IPS-15b (cell line): ENCODE measurements at regions not wholly inside any gene's neighbourhood (a gene's known extent, or its start where the extent isn't known, plus 50 kb on each side); places are given as distances from the start of the nearest gene placed in this dataset.

ENCODE experiments used
- H3K27me3 ChIP-seq: one replicate; pipeline ENCODE4 v1.6.1; 2013; ENCODE audit warnings: low read length; ENCODE audit not compliant: control insufficient read depth, insufficient read depth
- H3K36me3 ChIP-seq: one replicate; pipeline ENCODE4 v1.6.1; 2013; ENCODE audit warnings: low read length; ENCODE audit not compliant: control insufficient read depth, insufficient read depth
- H3K4me1 ChIP-seq: one replicate; pipeline ENCODE4 v1.6.1; 2013; ENCODE audit warnings: mild to moderate bottlenecking, low read length; ENCODE audit not compliant: control insufficient read depth, insufficient read depth
- H3K4me3 ChIP-seq: one replicate; pipeline ENCODE4 v1.5.1; 2013; ENCODE audit warnings: low read depth, low read length
- H3K9ac ChIP-seq: one replicate; pipeline ENCODE4 v1.6.1; 2013; ENCODE audit warnings: low read depth, mild to moderate bottlenecking, low read length
- H3K9me3 ChIP-seq: one replicate; pipeline ENCODE4 v1.6.1; 2013; ENCODE audit warnings: mild to moderate bottlenecking, low read length; ENCODE audit not compliant: control insufficient read depth, insufficient read depth

- no peaks in the 10 kb centered on the region for H3K27me3 ChIP-seq
- H3K9ac ChIP-seq, result no peak overlapping the region
- H3K4me1 ChIP-seq, result no peaks in the 10 kb centered on the region
- H3K36me3 ChIP-seq, result no peaks in the 10 kb centered on the region
- no peak overlapping the region for H3K4me3 ChIP-seq
- no peaks in the 10 kb centered on the region for H3K9me3 ChIP-seq
Observed at GRCh38 chr1:95806171-95806570, 572.2 kb downstream of the RWDD3 start.

DNA sequence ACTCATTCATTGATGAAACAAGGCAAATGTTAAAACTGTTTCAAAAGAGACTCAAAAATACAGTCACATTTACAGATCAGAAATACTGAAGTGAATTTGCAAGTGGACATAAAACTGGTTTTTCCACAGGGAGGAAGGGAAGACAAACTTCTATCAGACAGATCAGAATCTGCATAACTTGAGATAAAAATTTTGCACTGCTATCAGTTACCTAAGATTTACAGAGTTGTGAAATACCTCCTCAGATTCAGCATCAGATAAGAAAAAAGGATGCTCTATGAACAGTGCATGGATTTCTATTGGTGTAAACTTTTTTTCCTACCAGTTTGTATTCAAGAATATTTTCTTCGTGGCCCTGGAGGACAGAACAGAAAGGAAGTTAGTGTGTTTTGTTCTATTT, 575.4 kb downstream of the RWDD3 start:
- H3K4me1 ChIP-seq, result no peaks in the 10 kb centered on the region
- no peaks in the 10 kb centered on the region for H3K9me3 ChIP-seq
- no peak overlapping the region for H3K9ac ChIP-seq
- H3K27me3 ChIP-seq, result no peaks in the 10 kb centered on the region
- H3K36me3 ChIP-seq, result no peaks in the 10 kb centered on the region
- no peak overlapping the region for H3K4me3 ChIP-seq

- Histone ChIP-seq H3K9me3 (no peaks in the 10 kb centered on the region), H3K27me3 (no peaks in the 10 kb centered on the region), H3K4me1 (no peaks in the 10 kb centered on the region), H3K9ac (no peak overlapping the region), H3K4me3 (no peak overlapping the region), H3K36me3 (no peaks in the 10 kb centered on the region)
Observed at GRCh38 chr1:95815511-95815910, 581.5 kb downstream of the RWDD3 start.

- no peak overlapping the region for H3K9ac ChIP-seq
- no peaks in the 10 kb centered on the region for H3K9me3 ChIP-seq
- H3K4me1 ChIP-seq, result no peaks in the 10 kb centered on the region
- no peaks in the 10 kb centered on the region for H3K36me3 ChIP-seq
- H3K27me3 ChIP-seq, result no peaks in the 10 kb centered on the region
- H3K4me3 ChIP-seq, result no peak overlapping the region
Observed at GRCh38 chr1:95829556-95829955, 595.5 kb downstream of the RWDD3 start.

- Histone ChIP-seq H3K9ac (no peak overlapping the region), H3K4me3 (no peak overlapping the region), H3K36me3 (no peaks in the 10 kb centered on the region), H3K27me3 (no peaks in the 10 kb centered on the region), H3K9me3 (no peaks in the 10 kb centered on the region), H3K4me1 (no peaks in the 10 kb centered on the region)
Observed at GRCh38 chr1:95832370-95832769, 598.4 kb downstream of the RWDD3 start.

- H3K27me3 ChIP-seq, result no peaks in the 10 kb centered on the region
- H3K9me3 ChIP-seq, result no peaks in the 10 kb centered on the region
- H3K9ac ChIP-seq, result no peak overlapping the region
- no peak overlapping the region for H3K4me3 ChIP-seq
- no peaks in the 10 kb centered on the region for H3K36me3 ChIP-seq
- H3K4me1 ChIP-seq, result no peaks in the 10 kb centered on the region
Observed at GRCh38 chr1:95849439-95849838, 615.4 kb downstream of the RWDD3 start.

- H3K9ac ChIP-seq, result no peak overlapping the region
- no peak overlapping the region for H3K4me3 ChIP-seq
- H3K4me1 ChIP-seq, result no peaks in the 10 kb centered on the region
- no peaks in the 10 kb centered on the region for H3K27me3 ChIP-seq
- H3K9me3 ChIP-seq, result no peaks in the 10 kb centered on the region
- H3K36me3 ChIP-seq, result no peaks in the 10 kb centered on the region
Observed at GRCh38 chr1:95850165-95850649, 616.2 kb downstream of the RWDD3 start.

- Histone ChIP-seq H3K4me1 (no peaks in the 10 kb centered on the region), H3K4me3 (no peak overlapping the region), H3K9me3 (no peaks in the 10 kb centered on the region), H3K36me3 (no peaks in the 10 kb centered on the region), H3K27me3 (no peaks in the 10 kb centered on the region), H3K9ac (no peak overlapping the region)
Observed at GRCh38 chr1:95850763-95851162, 616.8 kb downstream of the RWDD3 start.

DNA sequence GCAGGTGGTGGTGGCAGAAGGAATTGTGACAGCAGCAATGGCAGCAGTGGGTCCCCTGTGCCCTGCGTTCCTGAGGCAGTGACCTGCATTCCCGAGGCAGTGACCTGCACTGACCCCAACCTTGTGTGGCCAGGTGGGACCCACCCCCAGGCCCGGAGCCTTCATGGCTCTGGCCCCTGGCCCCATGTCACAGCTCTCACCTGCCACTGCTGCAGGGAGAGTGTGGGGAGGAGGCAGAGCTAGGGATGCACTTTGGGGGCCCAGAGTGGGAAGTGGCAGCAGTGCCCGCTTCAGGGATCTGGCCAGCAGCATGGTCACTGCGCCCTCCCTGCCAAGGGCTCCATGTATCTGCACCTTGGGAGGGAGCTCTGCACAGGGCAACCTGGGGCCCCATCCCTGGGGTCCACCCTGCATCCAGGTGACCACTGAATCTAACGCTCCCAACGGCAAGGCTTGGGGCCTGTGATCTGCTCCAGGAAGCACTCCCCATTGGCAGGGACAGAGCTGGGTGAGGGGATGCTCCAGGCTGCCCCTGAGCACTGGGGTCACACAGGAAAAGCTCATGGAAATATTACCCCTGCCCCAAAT, 618.6 kb downstream of the RWDD3 start:
- Histone ChIP-seq H3K9ac (no peak overlapping the region), H3K4me1 (no peaks in the 10 kb centered on the region), H3K27me3 (no peaks in the 10 kb centered on the region), H3K9me3 (no peaks in the 10 kb centered on the region), H3K4me3 (no peak overlapping the region), H3K36me3 (no peaks in the 10 kb centered on the region)

- Histone ChIP-seq H3K4me1 (no peaks in the 10 kb centered on the region), H3K9ac (no peak overlapping the region), H3K9me3 (no peaks in the 10 kb centered on the region), H3K27me3 (no peaks in the 10 kb centered on the region), H3K36me3 (no peaks in the 10 kb centered on the region), H3K4me3 (no peak overlapping the region)
Observed at GRCh38 chr1:95854457-95854856, 620.4 kb downstream of the RWDD3 start.

GRCh38 chr1:95863086-95863485, 629.1 kb downstream of the RWDD3 start:
- Histone ChIP-seq H3K4me3 (no peak overlapping the region), H3K9ac (no peak overlapping the region), H3K36me3 (no peaks in the 10 kb centered on the region), H3K27me3 (no peaks in the 10 kb centered on the region), H3K9me3 (no peaks in the 10 kb centered on the region), H3K4me1 (no peaks in the 10 kb centered on the region)

DNA sequence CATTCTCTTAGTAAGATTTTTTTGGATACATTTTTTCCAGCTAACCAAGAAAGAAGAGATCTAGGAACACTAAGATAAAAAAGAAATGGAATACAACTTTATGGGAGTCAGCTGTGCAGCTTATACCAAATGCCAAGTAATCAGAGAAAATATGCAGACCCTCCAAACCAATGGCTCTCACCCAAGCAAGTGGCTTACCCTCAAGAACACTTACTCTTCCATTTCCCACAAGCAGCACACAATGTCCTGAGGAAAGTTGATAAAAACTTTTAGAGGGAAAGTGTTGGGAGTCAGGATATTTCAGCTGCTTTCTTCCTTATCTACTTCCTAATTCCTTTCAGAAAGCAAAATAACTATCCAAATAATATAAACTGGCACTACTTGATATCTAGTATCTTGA, 631.8 kb downstream of the RWDD3 start:
- no peak overlapping the region for H3K9ac ChIP-seq
- no peaks in the 10 kb centered on the region for H3K27me3 ChIP-seq
- H3K4me1 ChIP-seq, result no peaks in the 10 kb centered on the region
- no peaks in the 10 kb centered on the region for H3K36me3 ChIP-seq
- H3K9me3 ChIP-seq, result no peaks in the 10 kb centered on the region
- no peak overlapping the region for H3K4me3 ChIP-seq
